SK-N-SH (cell line): ENCODE measurements at regions not wholly inside any gene's neighbourhood (a gene's known extent, or its start where the extent isn't known, plus 50 kb on each side); places are given as distances from the start of the nearest gene placed in this dataset.

Experiments
- CTCF ChIP-seq: fragments of 200-600 bp; sonication (generic); IDR thresholded peaks from 2 replicates; pipeline ENCODE4 v1.6.1; 2017; ENCODE audit warnings: antibody characterized with exemption, mild to moderate bottlenecking, moderate library complexity
- NRF1 ChIP-seq: IDR thresholded peaks from 2 replicates; pipeline ENCODE4 v1.6.1; 2012; ENCODE audit warnings: low read depth, mild to moderate bottlenecking, low read length
- RAD21 ChIP-seq: IDR thresholded peaks from 2 replicates; pipeline ENCODE4 v1.6.1; 2012; ENCODE audit warnings: mild to moderate bottlenecking, low read length

GRCh38 chr1:55968661-55969060 lies 610.7 kb downstream of the PLPP3 start:
- no peak for TF ChIP-seq NRF1
- TF ChIP-seq CTCF = no peak
- no peak for TF ChIP-seq RAD21
